Tibial nerve (tissue), 3 donors: ENCODE measurements at regions not wholly inside any gene's neighbourhood (a gene's known extent, or its start where the extent isn't known, plus 50 kb on each side); places are given as distances from the start of the nearest gene placed in this dataset.

ENCODE experiments used
- POLR2A ChIP-seq, 2 donors: fragments of 450-650 bp; IDR thresholded peaks; one replicate each; pipeline ENCODE4 v1.6.1; 2017; ENCODE audit warnings: antibody characterized with exemption in 2 of 2, mild to moderate bottlenecking in 2 of 2, moderate library complexity in 2 of 2
- TF ChIP-seq, protein P1 (sequence below), 5 experiments: fragments of 200-600 bp in 3 of 5; fragments of 450-650 bp in 2 of 5; sonication (generic) in 3 of 5; IDR thresholded peaks; one replicate each; pipeline ENCODE4 v1.5.1; 2016 to 2019; ENCODE audit warnings: antibody characterized with exemption in 5 of 5, mild to moderate bottlenecking in 3 of 5, moderate library complexity in 2 of 5

- TF ChIP-seq, protein P1, sequence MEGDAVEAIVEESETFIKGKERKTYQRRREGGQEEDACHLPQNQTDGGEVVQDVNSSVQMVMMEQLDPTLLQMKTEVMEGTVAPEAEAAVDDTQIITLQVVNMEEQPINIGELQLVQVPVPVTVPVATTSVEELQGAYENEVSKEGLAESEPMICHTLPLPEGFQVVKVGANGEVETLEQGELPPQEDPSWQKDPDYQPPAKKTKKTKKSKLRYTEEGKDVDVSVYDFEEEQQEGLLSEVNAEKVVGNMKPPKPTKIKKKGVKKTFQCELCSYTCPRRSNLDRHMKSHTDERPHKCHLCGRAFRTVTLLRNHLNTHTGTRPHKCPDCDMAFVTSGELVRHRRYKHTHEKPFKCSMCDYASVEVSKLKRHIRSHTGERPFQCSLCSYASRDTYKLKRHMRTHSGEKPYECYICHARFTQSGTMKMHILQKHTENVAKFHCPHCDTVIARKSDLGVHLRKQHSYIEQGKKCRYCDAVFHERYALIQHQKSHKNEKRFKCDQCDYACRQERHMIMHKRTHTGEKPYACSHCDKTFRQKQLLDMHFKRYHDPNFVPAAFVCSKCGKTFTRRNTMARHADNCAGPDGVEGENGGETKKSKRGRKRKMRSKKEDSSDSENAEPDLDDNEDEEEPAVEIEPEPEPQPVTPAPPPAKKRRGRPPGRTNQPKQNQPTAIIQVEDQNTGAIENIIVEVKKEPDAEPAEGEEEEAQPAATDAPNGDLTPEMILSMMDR (IDR thresholded peaks at IDR 0.05) = no peak
- no peak for TF ChIP-seq POLR2A (IDR thresholded peaks at IDR 0.05)
Observed at GRCh38 chr15:39058351-39059131, 493.9 kb upstream of the RASGRP1 start.
